ENCODE measurements at regions not wholly inside any gene's neighbourhood (a gene's known extent, or its start where the extent isn't known, plus 50 kb on each side); places are given as distances from the start of the nearest gene placed in this dataset.
A peak's percentile ranks its signal among the peaks of the same experiment; 100 is the strongest.
"Not testable (repeated sequence)": the region's sequence is repeated elsewhere in the genome, so short reads cannot be mapped to it uniquely, and the experiment has no call there.

DNA sequence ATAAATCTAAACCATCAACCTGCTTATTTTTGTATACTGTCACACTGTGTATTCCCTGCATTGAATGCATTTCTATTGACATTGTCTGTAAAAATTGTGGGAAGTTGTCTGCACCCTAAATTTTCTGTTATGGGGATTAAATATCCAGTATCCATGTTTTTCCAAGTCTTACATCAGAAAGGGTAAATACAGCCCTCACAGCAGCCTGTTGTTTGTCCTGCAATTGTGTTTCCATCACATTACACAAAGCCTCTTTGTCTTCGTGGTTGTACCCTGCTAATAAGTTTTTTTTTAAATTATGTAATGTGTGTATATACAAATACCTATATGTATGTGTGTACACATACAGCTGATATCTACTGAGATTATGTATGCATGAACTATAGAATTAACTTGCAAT is 109.2 kb upstream of the PTPN20 start:
- peak; percentile 31 for DNase-seq (ENCODE audit: low spot score)

DNA sequence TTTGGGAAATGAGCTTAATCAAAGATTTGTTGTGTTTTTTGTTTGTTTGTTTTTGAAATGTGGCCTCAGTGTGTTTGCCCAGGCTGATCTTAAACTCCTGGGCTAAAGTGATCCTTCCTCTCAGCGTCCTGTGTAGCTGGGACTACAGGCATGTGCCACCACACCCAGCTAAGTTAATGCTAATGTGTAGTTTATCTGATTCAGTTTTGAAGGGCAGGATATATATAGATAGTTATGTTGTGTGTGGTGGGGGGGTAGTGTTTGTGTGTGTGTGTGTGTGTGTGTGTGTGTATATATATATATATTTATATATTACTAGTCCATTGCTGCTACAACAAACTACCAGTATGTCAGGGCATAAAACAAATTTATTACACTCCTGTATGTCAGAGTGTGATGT is 108.1 kb upstream of the PTPN20 start:
- not testable (repeated sequence) for DNase-seq (ENCODE audit: low spot score)

DNA sequence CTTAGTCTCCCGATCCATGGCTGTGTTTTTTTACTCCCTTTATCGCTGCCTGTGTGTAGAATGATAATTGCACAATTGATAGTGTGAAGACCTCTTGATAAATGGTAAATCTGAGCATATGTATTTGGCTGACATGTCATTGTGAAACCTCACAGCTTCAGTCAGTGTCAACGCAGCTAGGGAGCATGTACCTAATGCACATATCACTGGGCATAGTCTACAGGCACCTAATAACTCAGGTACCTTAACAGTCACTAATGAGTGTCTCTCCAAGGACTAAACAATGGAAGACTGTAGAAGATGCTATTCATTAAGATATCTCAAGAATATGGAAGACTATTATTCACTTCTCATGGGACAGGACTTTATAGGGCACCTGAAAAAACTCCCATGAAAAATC is 101.0 kb upstream of the PTPN20 start:
- DNase-seq (ENCODE audit: low spot score): not testable (repeated sequence)

DNA sequence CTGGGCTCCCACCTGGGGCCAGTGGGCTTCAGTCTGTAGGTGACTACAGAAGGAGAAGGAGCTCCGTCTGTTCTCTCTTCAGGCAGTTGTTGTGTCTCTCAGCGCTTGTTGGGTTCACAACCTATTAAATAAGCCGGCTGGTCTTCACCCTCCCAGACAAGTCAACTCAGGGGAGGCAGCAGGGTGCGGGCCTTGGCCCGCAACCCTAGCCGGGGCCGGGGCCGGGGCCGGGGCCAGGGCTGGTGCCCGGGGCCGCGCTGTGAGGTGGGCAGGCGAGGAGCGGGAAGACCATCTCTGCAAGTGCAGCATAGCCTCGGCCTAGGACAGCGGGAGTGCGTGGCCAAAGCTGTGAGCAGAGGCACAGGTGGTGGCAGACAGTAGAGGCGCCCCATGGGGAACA is 95.1 kb upstream of the PTPN20 start:
- DNase-seq (ENCODE audit: low spot score): not testable (repeated sequence)

DNA sequence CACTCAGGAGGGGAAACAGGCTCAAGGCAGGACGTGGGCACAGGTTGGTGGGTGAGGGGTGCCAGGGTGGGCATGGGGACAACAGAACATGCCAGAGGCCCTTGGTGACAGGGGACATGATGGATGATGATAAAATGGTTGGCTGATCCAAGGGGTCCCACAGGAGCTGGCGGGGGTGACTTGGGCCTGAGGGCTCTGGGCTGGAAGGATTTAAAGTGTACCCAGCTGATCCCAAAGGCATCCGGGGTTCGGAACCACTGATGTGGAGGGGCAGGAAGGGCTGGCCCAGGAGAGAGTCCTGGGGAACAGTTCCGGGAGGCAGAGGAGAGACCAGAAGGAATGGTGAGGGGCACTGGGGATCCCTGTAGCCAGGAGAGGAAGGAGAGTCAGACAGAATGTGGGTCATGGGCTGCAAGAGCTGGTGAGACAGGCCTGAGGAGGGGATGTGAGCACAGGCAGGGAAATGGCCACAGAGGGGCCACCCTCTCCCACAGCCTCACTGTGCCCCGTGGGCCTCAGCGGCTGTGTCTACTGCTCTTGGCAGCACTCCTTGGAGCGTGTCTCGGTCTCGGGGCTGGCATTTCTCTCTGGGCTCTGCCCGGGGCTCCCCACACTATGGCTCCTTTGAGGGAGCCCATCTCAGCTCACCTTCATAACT is 70.7 kb upstream of the PTPN20 start:
- DNase-seq (ENCODE audit: low spot score): not testable (repeated sequence)

DNA sequence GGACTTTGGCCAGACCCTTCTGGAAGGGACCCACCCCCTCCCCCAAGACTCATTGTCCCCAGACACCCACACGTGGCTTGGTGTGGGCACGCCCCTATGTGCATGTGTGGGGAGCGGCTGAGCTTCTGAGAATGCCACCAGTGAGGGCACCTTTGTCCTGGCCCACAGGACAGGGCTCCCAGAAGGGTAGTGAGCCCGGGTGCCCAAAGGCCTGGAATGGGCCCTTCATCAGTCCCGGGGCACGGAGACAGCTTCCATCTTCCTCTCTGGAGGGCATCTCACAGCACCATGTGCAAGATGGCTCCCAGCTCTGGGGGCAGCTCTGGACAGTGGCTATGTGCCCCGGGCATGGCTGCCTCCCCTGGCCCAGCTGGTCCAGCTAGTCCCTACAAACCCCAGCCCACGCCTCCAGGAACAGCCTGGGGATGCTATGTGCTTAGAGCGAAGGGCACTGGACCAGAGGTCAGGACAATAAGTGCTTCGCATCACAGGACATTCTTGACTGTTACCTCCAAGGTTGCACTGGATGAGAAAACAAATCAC is 70.1 kb upstream of the PTPN20 start:
- not testable (repeated sequence) for DNase-seq (ENCODE audit: low spot score)

DNA sequence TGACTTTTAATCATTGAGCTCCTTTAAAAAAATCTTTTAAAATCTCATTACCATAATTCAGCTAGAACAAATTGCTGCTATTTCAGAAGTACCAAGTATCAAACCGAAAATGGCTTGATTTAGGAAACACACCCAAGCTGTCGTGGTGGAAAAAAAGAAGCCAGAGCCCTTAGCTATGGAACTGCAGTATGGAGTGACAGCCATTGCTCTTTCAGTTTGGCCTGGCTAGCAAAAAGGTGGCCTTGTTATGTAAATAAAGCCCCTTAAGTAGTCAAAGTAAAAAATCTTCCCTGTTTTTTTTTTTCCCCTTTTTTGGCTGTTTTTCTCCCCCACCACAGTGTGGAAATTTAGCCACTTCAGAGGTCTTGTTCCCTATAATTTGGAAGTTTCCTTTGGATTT is 66.0 kb upstream of the PTPN20 start:
- not testable (repeated sequence) for DNase-seq (ENCODE audit: low spot score)

DNA sequence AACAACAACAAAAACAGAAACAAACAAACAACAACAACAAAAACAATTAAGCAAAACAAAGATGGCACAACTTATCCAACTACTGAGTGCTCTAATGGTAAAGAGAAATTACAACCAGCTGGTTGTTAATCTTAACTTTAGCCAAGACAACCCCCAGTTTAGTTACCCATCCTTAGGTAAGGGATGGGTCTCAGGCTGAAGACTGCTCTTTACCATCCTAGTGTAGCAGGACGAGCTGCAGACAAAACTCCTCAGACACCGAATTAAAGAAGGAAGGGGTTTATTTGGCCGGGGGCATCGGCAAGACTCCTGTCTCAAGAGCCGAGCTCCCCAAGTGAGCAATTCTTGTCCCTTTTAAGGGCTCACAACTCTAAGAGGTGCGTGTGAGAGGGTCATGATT is 65.6 kb upstream of the PTPN20 start:
- DNase-seq (ENCODE audit: low spot score): not testable (repeated sequence)

DNA sequence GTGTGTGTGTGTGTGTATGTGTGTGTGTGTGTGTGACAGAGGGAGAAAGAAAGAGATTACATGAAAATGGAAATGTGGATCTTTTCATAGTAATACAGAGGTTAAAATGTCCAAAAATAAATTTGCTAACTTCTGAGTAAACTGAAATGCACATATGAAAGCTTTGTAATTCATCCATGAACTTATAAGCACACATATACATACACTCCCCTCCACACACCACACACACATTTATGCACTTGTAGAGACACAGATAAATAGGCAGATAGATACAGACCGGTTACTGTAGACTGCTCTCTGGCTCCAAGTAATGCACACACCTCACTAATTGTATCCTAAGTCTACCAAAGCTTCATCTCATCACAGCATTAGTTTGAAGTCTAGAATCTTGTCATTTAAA is 50.5 kb upstream of the PTPN20 start:
- not testable (repeated sequence) for DNase-seq (ENCODE audit: low spot score)

Data from globus pallidus (tissue), 1 donor.